HG03060 (cell line): ENCODE measurements at regions not wholly inside any gene's neighbourhood (a gene's known extent, or its start where the extent isn't known, plus 50 kb on each side); places are given as distances from the start of the nearest gene placed in this dataset.
"Not testable (repeated sequence)": the region's sequence is repeated elsewhere in the genome, so short reads cannot be mapped to it uniquely, and the experiment has no call there.

Source experiments
- ATAC-seq: cut with Tn5 transposase; IDR thresholded peaks from one replicate; pipeline ENCODE4 v1.9.1; 2021; ENCODE audit warnings: low read depth, moderate number of reproducible peaks; ENCODE audit not compliant: unreplicated experiment

DNA sequence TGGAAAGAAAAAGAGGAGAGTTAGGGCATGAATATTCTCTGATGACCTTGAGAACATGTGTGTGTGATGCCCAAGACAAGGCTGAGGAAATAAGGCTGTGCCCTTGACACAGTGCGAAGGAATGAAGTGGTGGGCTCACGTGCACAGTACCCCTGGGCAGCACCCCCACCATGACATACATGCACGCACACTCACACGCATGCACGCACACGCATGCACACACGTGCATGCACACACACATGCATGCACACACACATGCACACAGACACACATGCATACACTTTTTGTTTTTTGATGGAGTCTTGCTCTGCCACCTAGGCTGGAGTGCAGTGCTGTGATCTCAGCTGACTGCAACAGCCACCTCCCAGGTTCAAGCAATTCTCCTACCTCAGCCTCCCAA, 118.1 kb downstream of the GATA3 start:
- no peak for ATAC-seq

DNA sequence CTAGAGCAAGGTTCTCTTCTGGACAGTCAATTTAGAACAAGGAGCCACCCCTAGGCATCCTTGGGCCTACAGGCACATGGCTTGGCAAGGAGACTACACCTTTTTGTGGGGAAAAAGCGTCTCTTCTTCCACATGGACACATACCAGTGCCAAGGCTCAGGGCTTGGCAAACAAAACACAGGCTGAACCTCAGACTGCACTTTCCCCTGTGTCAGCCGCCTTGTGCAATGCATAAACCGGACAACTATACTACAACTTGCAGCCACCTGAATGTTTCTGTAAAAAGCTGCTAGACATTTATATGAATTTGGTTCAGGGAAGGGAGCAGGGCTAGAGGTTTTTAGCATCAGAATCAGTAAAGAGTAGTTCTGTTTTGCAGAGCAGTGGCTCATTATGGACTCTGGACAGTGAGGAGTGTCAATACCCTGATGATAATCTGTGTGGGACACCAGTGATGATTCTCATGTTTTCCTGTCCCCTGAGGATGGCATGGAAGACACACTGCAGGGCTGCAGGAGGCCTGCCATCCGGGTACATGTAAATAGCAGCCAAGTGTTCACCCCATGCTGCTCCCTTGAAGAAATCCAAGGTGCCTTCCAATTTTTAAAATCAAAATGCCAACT, 118.9 kb downstream of the GATA3 start:
- no peak for ATAC-seq

DNA sequence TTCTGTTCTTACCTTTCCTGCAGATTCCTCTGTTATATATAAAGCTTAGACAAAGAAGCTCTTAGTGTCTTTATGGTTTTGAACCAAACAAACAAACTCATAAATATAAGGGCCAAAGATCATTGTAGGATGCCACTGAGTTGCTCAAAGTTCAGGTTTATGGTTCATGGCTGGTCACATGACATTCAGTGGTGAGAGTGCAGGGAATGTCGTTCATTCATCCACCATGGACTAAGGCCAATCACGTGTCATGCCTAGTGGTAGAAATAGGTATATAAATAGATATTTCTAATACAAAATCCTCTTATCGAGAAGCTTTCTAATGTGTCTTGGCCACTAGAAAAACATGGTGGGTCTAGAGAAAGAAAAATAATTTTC, 119.4 kb downstream of the GATA3 start:
- no peak for ATAC-seq

DNA sequence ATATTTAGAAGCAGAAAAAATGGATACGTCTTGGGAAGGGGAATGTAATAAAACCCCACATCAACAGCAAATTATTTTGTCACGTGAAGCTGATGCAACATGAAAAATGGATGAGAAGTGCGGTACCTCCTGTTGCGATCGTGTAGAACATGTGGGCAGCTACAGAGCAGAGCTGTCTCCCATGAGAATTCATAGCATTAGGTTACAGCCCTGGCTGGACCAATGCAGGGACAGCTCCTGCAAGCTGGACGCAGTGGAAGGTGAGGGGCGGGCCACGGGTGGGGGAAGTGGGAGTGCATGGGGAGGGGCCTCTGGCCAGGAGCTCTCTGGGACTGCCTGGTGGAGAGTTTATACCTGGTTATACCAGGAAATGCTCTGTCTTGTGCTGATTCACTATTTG, 120.3 kb downstream of the GATA3 start:
- no peak for ATAC-seq

DNA sequence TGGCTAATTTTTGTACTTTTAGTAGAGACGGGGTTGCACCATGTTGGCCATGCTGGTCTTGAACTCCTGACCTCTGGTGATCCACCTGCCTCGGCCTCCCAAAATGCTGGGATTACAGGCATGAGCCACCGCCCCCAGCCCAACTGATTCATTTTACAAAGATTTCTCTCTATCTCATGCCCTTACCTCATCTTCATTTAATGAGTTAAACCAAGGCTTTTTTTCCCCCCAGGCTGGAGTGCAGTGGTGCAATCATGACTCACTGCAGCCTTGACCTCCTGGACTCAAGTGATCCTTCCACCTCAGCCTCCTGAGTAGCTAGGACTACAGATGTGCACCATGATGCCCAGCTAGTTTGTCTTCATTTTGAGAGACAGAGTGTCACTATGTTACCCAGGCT, 123.0 kb downstream of the GATA3 start:
- ATAC-seq: not testable (repeated sequence)

DNA sequence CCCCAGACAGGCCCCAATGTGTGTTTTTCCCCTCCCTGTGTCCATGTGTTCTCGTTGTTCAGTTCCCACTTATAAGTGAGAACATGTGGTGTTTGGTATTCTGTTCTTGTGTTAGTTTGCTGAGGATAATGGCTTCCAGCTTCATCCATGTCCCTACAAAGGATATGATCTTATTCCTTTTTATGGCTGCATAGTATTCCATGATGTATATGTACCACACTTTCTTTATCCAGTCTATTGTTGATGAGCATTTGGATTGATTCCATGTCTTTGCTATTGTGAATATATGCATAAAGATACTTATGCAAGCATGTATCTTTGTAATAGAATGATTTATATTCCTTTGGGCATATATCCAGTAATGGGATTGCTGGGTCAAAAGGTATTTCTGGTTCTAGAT, 125.3 kb downstream of the GATA3 start:
- ATAC-seq: not testable (repeated sequence)

DNA sequence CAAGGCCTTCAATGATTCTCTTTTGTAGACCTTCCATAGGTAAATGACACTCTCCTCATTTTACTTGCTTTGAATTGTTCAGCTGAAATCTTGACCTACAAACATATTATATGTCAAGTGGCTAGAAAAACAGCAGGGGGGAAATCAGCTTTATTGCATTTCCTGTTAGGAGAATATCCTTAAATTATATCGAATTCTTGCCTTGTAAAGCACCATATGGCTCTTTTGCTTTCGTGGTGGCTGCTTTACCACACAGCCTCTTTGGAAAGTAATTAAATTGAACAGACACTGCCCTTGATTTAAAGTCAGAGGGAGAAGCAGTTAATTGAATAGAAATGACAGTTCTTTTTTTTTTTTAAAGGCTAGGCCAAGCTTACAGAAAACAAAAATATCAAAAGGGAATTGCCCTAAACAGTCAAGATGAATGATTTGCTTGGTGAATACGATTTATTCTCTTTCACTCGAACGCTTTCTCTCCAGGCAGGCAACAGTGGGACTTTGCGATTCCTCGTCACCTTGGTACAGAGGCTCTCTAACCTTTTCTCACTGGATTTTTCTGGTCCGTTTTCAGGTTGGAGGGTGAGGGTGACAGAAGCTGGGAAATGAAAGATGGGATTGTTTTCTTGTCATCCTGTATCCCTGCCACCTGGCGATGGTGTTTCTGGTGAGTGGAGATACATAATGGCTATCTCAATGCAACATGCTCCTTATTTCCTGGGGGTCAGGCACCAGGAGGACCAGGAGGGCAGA, 126.0 kb downstream of the GATA3 start:
- ATAC-seq: no peak

DNA sequence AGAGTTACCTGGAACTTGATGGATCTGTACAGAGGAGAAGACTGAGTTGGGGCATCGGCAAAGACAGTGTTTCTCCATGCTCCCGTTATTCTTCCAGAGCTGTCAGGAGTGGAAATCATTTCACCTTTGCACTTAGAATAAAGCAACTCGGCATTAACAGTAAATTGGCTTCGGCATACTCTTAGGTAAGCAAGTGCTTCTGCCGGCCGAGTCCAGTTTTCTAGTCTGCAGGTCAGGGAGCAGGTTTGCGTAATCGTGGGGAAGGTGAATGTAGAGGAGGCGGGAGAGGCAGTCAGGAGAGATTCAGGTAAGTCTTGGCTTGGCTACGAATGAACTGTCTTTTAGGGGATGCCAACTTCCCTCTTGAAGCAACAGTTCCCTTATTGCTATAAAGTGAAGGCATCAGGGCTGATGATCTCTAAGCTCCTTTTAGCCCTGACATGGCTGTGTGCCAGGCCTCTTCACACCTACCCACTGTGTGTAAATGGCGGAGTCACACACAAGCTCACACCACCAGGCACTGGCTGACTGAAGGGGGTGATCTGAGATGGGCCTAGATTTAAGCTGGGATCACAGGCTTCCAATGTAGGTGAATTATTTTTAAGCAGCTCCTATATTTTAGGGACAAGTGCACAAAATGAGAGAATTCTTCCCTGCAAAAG, 127.1 kb downstream of the GATA3 start:
- ATAC-seq: no peak

DNA sequence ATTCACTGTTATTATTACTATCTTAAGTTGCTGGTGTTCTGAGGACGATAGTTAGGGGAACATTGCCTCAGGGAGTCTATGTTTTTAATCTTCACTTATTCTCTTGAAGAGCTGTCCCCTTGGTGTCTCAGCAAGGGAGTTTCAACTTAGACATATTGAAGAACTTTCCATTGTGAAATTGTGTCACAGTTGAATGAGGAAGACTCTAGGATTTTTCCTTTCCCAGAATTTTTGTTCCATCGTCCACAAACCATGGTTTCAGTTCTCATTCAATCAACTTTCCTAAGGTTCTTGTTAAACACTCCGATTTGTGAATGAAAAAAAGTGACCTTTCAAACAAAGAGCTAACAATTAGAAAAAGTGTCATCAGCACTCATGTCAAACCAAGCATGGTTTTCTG, 128.3 kb downstream of the GATA3 start:
- ATAC-seq: no peak

DNA sequence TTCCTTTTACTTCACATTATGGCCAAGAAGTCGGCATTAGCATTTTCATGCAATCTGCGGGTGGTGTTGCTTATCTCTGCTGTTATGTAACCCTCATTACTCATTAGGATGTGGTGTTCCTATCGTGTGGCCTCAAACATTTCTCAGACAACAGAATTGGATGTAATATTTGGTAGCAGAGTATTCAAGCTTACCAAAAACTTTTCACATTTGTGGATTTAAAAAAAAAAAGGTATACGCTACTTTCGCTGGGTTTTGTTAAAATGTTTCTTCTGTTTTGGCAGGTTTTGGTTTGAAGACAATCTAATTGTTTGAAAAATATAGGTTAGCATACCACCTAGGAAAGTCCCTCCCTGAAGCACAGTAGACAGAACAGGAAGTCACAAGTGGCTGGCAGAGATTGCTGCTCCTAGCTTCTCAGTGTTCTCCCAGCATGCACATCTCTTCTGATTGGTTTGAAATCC, 128.8 kb downstream of the GATA3 start:
- ATAC-seq: no peak

DNA sequence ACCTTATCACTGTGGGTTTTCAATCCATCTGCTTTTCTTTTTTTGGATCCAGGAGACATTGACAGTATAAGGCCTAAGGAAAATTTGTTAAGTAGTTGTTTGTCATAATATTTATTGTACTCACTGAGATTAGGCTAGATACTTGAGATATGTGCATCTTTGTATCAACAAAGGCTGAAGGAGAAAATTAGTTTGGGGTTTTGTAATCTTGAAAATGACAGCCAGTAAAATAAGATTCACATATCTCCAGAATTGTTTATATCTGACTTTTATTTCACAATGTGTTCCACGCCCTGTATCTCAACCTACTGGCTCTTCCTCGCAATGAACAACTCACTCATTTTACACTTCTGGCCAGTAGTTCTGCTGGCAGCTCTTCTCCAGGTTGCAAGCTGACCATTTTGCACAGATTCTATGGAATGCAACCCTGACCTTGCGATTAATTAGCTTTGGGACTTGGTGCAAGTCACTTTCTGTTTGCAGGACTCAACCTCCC, 132.7 kb downstream of the GATA3 start:
- no peak for ATAC-seq

DNA sequence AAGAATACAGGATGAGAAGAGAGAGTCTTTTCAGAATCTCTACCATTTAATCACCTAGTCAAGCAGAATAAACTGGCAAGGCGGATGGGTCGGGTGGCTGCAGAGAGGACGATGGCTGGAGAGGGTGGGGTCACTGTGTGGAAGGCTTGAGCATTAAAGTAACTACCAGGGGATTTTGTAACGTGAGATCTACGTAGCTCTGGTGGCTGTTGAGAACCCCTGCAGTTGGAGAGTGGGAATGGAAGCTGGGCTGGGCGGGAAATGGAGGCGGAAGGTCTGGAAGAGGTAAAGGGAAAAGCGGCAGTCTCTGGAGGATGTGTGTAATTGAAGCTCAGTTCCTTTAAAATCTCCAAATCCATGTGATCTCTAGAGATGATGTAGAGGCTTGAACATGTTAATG, 135.0 kb downstream of the GATA3 start:
- no peak for ATAC-seq

DNA sequence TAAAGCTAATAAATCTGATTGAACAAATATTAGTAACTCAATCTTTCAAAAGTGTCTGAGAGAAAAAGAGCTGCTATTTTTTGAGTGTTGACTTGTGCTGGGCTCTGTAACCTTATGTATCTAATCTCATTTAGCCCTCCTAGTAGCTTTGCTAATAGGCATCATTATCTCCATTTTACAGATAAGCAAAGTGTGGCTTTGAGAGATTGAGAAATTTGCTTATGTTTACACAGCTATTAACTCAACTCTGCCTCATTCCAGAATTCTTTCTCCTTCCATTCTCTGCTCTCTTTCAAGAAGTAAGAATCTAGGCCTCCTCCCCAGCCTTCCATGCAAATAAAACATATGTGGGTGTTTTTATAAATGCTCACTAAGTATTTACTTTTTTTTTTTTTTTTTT, 137.8 kb downstream of the GATA3 start:
- ATAC-seq: no peak

DNA sequence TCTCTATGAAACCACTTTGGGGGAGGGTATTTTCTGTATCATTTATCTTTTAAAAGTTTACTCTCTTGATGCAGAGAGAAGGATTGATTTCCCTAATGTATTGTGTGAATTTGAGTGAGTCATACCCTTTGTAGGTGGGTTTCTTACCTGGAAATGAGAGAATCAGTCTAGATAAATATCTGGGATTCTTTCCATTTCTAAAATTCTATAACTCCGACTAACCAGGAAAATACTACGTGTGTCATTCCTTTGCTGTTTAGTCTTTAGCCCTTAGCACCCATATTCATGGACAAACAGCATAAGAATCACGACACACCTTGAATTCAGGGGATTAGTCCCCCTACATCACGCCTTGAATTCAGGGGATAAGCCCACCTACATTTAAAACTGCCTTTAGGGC, 139.1 kb downstream of the GATA3 start:
- no peak for ATAC-seq

DNA sequence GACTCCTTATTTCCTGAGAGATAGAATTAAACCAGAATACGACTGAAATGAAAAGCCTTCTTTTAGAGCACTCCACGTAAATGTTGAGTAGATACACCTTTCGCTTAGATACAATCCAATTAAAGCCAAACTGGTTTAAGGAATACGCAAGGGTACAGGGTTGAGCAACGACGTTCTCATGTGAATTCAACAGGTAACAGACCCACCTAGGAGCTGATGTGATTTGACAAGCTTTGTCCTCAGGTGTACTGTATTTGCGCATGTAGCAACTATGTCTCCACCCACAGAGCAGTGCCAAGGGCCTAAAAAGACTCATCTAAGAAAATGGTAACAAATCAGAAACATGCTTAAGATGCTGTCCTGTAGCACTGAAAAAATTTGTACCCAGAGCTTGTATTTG, 139.6 kb downstream of the GATA3 start:
- ATAC-seq: no peak

DNA sequence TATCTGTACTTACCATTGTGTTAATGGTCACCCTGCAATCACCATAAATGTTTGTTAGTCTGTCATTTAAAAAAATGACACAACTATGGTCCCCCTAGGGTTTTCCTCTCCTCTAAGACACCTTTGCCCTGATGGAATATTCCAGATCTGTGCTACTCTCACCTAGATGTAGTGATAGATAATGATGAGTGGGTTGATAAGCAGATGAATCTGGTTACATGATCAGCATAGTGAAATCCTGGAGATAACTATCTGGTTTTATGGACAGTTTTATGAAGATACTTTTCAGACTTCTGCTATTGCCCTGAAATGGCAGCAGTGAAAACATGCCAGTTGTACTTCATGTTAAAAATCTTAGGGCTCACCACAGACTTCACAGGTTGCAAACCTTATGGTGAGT, 152.4 kb downstream of the GATA3 start:
- no peak for ATAC-seq

DNA sequence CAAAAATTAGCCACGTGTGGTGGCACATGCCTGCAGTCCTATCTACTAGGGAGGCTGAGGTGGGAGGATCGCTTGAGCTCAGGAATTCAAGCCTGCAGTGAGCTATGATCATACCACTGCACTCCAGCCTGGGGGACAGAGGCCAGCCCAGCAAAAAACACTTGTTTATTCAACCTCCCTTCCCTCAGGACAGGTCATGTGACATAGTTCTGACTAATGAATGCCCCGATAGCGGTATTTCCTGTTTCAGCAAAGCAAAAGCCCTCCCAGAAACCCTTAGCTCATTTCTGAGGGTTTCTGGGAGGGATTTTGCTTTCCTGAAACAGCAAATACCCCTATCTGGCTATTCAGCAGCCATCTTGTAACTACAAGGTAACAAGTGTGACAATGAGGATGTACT, 157.1 kb downstream of the GATA3 start:
- no peak for ATAC-seq

DNA sequence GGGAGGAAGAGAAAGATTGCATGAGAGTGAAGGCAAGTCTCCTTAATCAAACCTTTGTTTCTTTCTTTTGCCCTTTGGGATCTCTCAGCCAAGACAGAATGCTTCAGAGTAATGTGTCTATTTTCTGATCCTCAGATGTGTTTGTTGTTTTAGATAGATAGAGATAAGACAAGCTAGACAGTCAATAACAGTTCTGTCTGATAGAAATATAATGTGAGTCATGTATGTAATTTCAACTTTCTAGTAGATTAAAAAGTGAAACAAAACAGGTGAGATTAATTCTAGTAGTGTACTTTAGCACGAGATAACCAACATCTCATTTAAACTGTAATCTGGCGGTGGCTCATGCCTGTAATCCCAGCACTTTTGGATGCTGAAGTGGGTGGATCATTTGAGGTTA, 159.2 kb downstream of the GATA3 start:
- no peak for ATAC-seq

DNA sequence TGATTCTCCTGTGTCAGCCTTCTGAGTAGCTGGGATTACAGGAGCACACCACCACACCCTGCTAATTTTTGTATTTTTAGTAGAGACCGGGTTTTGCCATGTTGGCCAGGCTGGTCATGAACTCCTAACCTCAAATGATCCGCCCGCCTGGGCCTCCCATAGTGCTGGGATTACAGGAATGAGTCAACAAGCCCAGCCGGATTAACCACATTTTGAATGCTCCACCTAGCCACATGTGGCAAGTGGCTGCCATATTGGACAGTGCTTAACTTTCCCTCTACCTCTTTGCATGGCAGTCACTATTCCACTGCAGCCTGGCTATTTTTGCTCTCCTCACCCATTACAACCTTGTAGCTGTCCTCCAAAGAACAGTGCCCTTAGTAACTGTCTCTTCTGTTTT, 160.1 kb downstream of the GATA3 start:
- no peak for ATAC-seq

DNA sequence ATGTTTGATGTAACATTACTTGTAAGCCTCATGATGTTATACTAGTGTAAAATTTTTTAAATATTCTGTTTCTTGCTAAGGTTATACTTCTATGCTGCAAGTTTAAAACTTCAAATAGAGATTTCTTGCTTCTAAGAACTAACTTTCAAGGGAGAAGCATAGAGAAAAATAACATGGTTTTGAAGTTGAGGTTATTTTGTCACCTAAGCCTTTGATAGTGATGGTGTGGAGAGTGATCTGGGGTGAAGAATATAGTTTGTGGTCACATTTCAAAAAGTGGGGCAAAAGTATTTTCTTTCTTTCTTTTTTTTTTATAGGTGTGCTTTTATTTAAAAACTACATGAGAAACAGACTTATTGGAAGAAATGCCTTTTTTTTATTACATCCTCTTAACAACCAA, 162.4 kb downstream of the GATA3 start:
- no peak for ATAC-seq

DNA sequence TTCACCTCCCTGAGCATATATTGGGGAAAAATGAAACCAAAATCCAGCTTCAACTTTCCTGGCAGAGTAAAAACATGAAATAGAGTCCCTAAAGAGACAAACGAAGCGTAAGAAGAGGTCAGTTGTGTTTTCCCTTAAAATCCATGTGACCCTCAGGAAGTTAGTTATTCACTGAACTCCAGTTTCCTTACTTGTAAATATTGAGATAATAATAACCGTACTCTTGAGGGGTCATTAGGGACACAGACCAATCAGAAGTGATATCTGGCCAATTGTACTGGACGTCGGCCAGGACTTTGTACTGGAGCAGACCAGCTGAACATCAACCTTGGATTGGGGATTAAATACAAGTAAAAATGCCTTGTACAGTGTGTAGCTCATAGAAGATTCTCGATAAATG, 167.0 kb downstream of the GATA3 start:
- ATAC-seq: no peak

DNA sequence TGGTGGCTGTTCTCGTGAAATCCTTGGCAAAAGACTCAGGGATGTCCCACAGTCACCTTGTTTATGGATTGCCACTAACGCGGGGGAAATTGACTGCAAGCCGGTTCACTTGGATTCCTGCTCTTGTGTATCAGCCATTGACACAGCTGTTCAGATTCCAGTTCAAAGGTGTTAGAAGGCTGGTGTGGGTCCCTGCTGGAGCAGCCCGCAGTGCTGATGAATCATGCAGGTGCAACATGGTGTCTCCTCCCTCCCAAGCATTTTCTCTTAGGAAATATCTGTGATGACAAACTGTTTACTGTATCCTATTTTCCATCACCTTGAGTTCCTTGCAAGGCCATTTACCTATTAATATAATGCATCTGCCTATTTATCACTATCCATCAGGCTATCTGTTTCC, 170.1 kb downstream of the GATA3 start:
- ATAC-seq: no peak
